ENCODE measurements at regions not wholly inside any gene's neighbourhood (a gene's known extent, or its start where the extent isn't known, plus 50 kb on each side); places are given as distances from the start of the nearest gene placed in this dataset.

GRCh38 chr20:16916165-16916564, 168.0 kb downstream of the OTOR start:
- Histone ChIP-seq H3K4me2 (ENCODE audit: insufficient read depth, low read length) (no peak overlapping the region), H3K4me1 (ENCODE audit: control insufficient read depth, extremely low read depth, insufficient read depth, low read length) (no peaks in the 10 kb centered on the region), H3K27me3 (ENCODE audit: control insufficient read depth in 2 of 2, insufficient read depth in 2 of 2, low read length in 2 of 2) (no peaks in the 10 kb centered on the region), H3K36me3 (ENCODE audit: control insufficient read depth in 2 of 2, extremely low read depth in 1 of 2, insufficient read depth in 2 of 2, low read length in 2 of 2) (no peaks in the 10 kb centered on the region), H4K20me1 (replicated peaks; ENCODE audit: control insufficient read depth, extremely low read depth, insufficient read depth, low read length) (no peaks in the 10 kb centered on the region), H3K79me2 (ENCODE audit: control insufficient read depth, insufficient read depth, low read length) (no peaks in the 10 kb centered on the region), H2AFZ (ENCODE audit: low read depth, low read length) (no peak overlapping the region), H3K4me3 (replicated peaks in 1 of 3; ENCODE audit: insufficient read depth in 1 of 3, low read depth in 1 of 3, low read length in 3 of 3) (no peak overlapping the region), H3K9ac (replicated peaks; ENCODE audit: extremely low read depth, insufficient read depth, low read length) (no peak overlapping the region), H3K9me1 (replicated peaks; ENCODE audit: control insufficient read depth, extremely low read depth, insufficient read depth, low read length) (no peaks in the 10 kb centered on the region), H3K27ac (ENCODE audit: insufficient read depth, low read depth, low read length) (no peak overlapping the region), H3K9me3 (replicated peaks; ENCODE audit: control insufficient read depth, insufficient read depth, low read length) (peaks cover 2% of the 10 kb centered on the region)
- dilution Hi-C loops (cut with MboI; ENCODE audit: extremely low pct_ligation_motif_present, low sequenced_read_pairs), result no loop called here
- no peak for FAIRE-seq
- intact Hi-C loops (cut with micrococcal nuclease), result no loop called here
- no TSS peak for BruUV-seq (replicated peaks)
- CTCF ChIA-PET, result no interaction called here
- TF ChIP-seq JUN (IDR thresholded peaks at IDR 0.05; ENCODE audit: borderline replicate concordance, insufficient read depth, insufficient read length, low read depth) (no peak), GATA2 (IDR thresholded peaks at IDR 0.05; ENCODE audit: insufficient read depth, insufficient read length, low read depth, low read length) (no peak), POLR2A (IDR thresholded peaks at IDR 0.05; ENCODE audit: low read depth, low read length) (no peak), EZH2 (IDR thresholded peaks at IDR 0.05; ENCODE audit: borderline replicate concordance, low read depth, low read length, severe bottlenecking) (no peak), POLR2AphosphoS5 (IDR thresholded peaks at IDR 0.05; ENCODE audit: insufficient read depth, low read depth, low read length) (no peak), MYC (IDR thresholded peaks at IDR 0.05; ENCODE audit: low read depth, low read length) (no peak), FOS (IDR thresholded peaks at IDR 0.05; ENCODE audit: borderline replicate concordance, insufficient read depth, low read length) (no peak)
- TF ChIP-seq, protein P1, sequence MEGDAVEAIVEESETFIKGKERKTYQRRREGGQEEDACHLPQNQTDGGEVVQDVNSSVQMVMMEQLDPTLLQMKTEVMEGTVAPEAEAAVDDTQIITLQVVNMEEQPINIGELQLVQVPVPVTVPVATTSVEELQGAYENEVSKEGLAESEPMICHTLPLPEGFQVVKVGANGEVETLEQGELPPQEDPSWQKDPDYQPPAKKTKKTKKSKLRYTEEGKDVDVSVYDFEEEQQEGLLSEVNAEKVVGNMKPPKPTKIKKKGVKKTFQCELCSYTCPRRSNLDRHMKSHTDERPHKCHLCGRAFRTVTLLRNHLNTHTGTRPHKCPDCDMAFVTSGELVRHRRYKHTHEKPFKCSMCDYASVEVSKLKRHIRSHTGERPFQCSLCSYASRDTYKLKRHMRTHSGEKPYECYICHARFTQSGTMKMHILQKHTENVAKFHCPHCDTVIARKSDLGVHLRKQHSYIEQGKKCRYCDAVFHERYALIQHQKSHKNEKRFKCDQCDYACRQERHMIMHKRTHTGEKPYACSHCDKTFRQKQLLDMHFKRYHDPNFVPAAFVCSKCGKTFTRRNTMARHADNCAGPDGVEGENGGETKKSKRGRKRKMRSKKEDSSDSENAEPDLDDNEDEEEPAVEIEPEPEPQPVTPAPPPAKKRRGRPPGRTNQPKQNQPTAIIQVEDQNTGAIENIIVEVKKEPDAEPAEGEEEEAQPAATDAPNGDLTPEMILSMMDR (IDR thresholded peaks at IDR 0.05; ENCODE audit: extremely low read depth in 1 of 2, insufficient read depth in 1 of 2, low read depth in 1 of 2, low read length in 2 of 2), result no peak
- TF ChIP-seq, protein P2, sequence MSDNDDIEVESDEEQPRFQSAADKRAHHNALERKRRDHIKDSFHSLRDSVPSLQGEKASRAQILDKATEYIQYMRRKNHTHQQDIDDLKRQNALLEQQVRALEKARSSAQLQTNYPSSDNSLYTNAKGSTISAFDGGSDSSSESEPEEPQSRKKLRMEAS (IDR thresholded peaks at IDR 0.05; ENCODE audit: insufficient read depth, insufficient read length), result no peak
- POLR2A ChIA-PET, result no interaction called here
- no peak for DNase-seq (ENCODE audit: low read depth, low spot score)
